Keratinocyte (primary cell): ENCODE measurements at regions not wholly inside any gene's neighbourhood (a gene's known extent, or its start where the extent isn't known, plus 50 kb on each side); places are given as distances from the start of the nearest gene placed in this dataset.

Experiments used
- DNase-seq: peaks from one replicate; pipeline ENCODE4 v3.0.0-alpha.2; 2011; ENCODE audit warnings: low read depth, missing footprints, low spot score
- FAIRE-seq: peaks from 2 replicates; lab custom pipeline; 2011; peaks lifted over from hg19 to GRCh38; lab: Jason Lieb, UNC
- H2AFZ ChIP-seq: 2 replicates; pipeline ENCODE4 v1.6.0; 2012; ENCODE audit warnings: low read length, control low read depth, inconsistent platforms; ENCODE audit not compliant: control insufficient read depth
- H3K27ac ChIP-seq: 2 replicates; pipeline ENCODE4 v1.5.1; 2011; ENCODE audit warnings: low read length; ENCODE audit not compliant: control insufficient read depth, insufficient read depth
- H3K27me3 ChIP-seq: 3 replicates; pipeline ENCODE4 v1.6.0; 2011; ENCODE audit warnings: low read length; ENCODE audit not compliant: control insufficient read depth, insufficient read depth; ENCODE audit errors: extremely low read depth
- H3K36me3 ChIP-seq, 2 experiments: 2 replicates in 1 of 2; 3 replicates in 1 of 2; pipeline ENCODE4 v1.5.1; 2011; ENCODE audit warnings: low read length in 2 of 2, mild to moderate bottlenecking in 1 of 2; ENCODE audit not compliant: control insufficient read depth in 2 of 2, insufficient read depth in 2 of 2; ENCODE audit errors: extremely low read depth in 1 of 2
- H3K4me1 ChIP-seq: 3 replicates; pipeline ENCODE4 v1.5.1; 2011; ENCODE audit warnings: low read length; ENCODE audit not compliant: control insufficient read depth, insufficient read depth; ENCODE audit errors: extremely low read depth
- H3K4me2 ChIP-seq: 3 replicates; pipeline ENCODE4 v1.6.0; 2011; ENCODE audit warnings: low read depth, low read length; ENCODE audit not compliant: control insufficient read depth, insufficient read depth; ENCODE audit errors: extremely low read depth
- H3K4me3 ChIP-seq, 3 experiments: fragments of 200-600 bp in 1 of 3; sonication (generic) in 1 of 3; 2 replicates in 2 of 3; 3 replicates in 1 of 3; pipeline ENCODE4 v1.5.1; 2011 to 2016; ENCODE audit warnings: low read length in 3 of 3, mild to moderate bottlenecking in 3 of 3, control low read depth in 2 of 3, inconsistent platforms in 1 of 3, low read depth in 1 of 3, mixed read lengths in 1 of 3, mixed run types in 1 of 3, moderate library complexity in 1 of 3; ENCODE audit not compliant: control insufficient read depth in 2 of 3, insufficient read depth in 2 of 3; ENCODE audit errors: extremely low read depth in 1 of 3
- H3K79me2 ChIP-seq: 2 replicates; pipeline ENCODE4 v1.6.0; 2012; ENCODE audit warnings: low read length; ENCODE audit not compliant: control insufficient read depth, insufficient read depth
- H3K9ac ChIP-seq: 3 replicates; pipeline ENCODE4 v1.6.0; 2011; ENCODE audit warnings: low read length; ENCODE audit not compliant: control insufficient read depth, insufficient read depth; ENCODE audit errors: extremely low read depth
- H3K9me1 ChIP-seq: 3 replicates; pipeline ENCODE4 v1.6.0; 2011; ENCODE audit warnings: low read length; ENCODE audit not compliant: control insufficient read depth, insufficient read depth; ENCODE audit errors: extremely low read depth
- H3K9me3 ChIP-seq: 2 replicates; pipeline ENCODE4 v1.5.1; 2012; ENCODE audit warnings: low read depth, low read length; ENCODE audit not compliant: control insufficient read depth
- H4K20me1 ChIP-seq: 3 replicates; pipeline ENCODE4 v1.6.0; 2011; ENCODE audit warnings: low read length; ENCODE audit not compliant: control insufficient read depth, insufficient read depth; ENCODE audit errors: extremely low read depth
- CTCF ChIP-seq, 3 experiments: IDR thresholded peaks in 1 of 3; conservative IDR thresholded peaks in 1 of 3; optimal IDR thresholded peaks in 1 of 3; 2 replicates in 2 of 3; 3 replicates in 1 of 3; pipeline versions ENCODE3 to v1.5.1; 2011; ENCODE audit warnings: low read length in 3 of 3, mild to moderate bottlenecking in 3 of 3, moderate library complexity in 2 of 3, control low read depth in 1 of 3, inconsistent platforms in 1 of 3; ENCODE audit not compliant: insufficient read depth in 2 of 3; ENCODE audit errors: extremely low read depth in 1 of 3
- EZH2 ChIP-seq: IDR thresholded peaks from one replicate; pipeline ENCODE4 v1.6.1; 2012; ENCODE audit warnings: inconsistent platforms, mild to moderate bottlenecking, low read length, moderate library complexity
- dilution Hi-C: fragments of 300-500 bp; cut with MboI; formaldehyde crosslinking; loops from one replicate; pipeline ENCODE4 v1.7.0; 2020; ENCODE audit warnings: low sequenced_read_pairs; ENCODE audit not compliant: extremely low pct_ligation_motif_present

DNA sequence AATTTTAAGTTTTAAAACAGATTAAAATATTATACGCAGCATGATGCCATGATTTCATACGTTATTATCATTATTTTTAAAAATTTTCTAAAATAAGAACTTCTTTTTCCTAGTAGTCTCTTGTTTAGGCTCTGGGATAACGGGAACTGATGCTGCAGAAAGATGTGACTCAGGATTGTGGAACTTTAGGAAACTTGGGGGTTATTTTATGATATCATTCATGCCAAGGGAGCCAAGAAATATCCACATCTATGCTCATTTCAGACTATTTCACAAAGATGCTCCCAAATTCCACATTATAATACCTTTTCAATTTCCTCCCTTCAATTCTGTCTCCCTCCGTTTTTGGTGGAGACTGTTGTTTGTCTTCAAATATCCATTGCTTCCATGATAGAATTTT lies 236.4 kb downstream of the HS3ST3A1 start:
- Histone ChIP-seq H3K4me3 (no peak overlapping the region), H3K27ac (no peak overlapping the region), H3K27me3 (no peaks in the 10 kb centered on the region), H2AFZ (no peak overlapping the region), H3K9me1 (no peaks in the 10 kb centered on the region), H3K4me2 (no peak overlapping the region), H3K36me3 (no peaks in the 10 kb centered on the region), H3K79me2 (no peaks in the 10 kb centered on the region), H4K20me1 (no peaks in the 10 kb centered on the region), H3K4me1 (no peaks in the 10 kb centered on the region), H3K9me3 (no peaks in the 10 kb centered on the region), H3K9ac (no peak overlapping the region)
- no peak for FAIRE-seq
- no peak for DNase-seq
- TF ChIP-seq EZH2 (no peak), CTCF (optimal IDR thresholded peaks at IDR 0.05 in 1 of 3, IDR thresholded peaks at IDR 0.05 in 1 of 3, conservative IDR thresholded peaks at IDR 0.05 in 1 of 3; ENCODE audit: extremely low read depth in 1 of 3, insufficient read depth in 2 of 3, low read length in 3 of 3) (no peak)
- dilution Hi-C loops, result no loop called here

- no peak overlapping the region for H3K4me2 ChIP-seq
- no peaks in the 10 kb centered on the region for H3K27me3 ChIP-seq
- no peaks in the 10 kb centered on the region for H3K79me2 ChIP-seq
- no peaks in the 10 kb centered on the region for H3K4me1 ChIP-seq
- H3K9me1 ChIP-seq, result no peaks in the 10 kb centered on the region
- no peak for DNase-seq
- H3K9me3 ChIP-seq, result no peaks in the 10 kb centered on the region
- H2AFZ ChIP-seq, result no peak overlapping the region
- no peak for FAIRE-seq
- H3K36me3 ChIP-seq, result no peaks in the 10 kb centered on the region
- H4K20me1 ChIP-seq, result no peaks in the 10 kb centered on the region
- TF ChIP-seq EZH2 (no peak), CTCF (optimal IDR thresholded peaks at IDR 0.05 in 1 of 3, IDR thresholded peaks at IDR 0.05 in 1 of 3, conservative IDR thresholded peaks at IDR 0.05 in 1 of 3; ENCODE audit: extremely low read depth in 1 of 3, insufficient read depth in 2 of 3, low read length in 3 of 3) (no peak)
- dilution Hi-C loops, result no loop called here
- H3K27ac ChIP-seq, result no peak overlapping the region
- H3K4me3 ChIP-seq, result no peak overlapping the region
- no peak overlapping the region for H3K9ac ChIP-seq
Observed at GRCh38 chr17:13363771-13364170, 238.0 kb downstream of the HS3ST3A1 start.
